ENCODE measurements at regions not wholly inside any gene's neighbourhood (a gene's known extent, or its start where the extent isn't known, plus 50 kb on each side); places are given as distances from the start of the nearest gene placed in this dataset.

DNA sequence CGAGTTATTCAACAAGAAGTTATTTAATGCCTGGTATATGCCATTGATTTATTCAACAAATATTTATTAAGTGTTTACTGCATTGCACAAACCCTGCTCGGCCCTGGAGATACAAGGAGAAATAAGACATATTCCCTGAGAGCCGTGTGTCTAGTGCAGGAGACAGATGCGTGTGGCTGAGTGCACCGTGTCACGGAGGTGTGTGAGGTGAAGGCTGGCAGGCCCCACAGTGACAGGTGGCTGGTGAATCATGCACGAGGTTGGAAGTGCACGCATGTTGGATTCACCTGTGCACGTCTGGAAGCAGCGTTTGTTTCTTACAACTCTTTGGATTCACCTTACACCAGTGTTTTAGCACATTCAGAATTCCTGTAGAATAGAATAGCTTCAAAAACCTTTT lies 136.6 kb upstream of the SHH start:
- TF ChIP-seq, protein P1, sequence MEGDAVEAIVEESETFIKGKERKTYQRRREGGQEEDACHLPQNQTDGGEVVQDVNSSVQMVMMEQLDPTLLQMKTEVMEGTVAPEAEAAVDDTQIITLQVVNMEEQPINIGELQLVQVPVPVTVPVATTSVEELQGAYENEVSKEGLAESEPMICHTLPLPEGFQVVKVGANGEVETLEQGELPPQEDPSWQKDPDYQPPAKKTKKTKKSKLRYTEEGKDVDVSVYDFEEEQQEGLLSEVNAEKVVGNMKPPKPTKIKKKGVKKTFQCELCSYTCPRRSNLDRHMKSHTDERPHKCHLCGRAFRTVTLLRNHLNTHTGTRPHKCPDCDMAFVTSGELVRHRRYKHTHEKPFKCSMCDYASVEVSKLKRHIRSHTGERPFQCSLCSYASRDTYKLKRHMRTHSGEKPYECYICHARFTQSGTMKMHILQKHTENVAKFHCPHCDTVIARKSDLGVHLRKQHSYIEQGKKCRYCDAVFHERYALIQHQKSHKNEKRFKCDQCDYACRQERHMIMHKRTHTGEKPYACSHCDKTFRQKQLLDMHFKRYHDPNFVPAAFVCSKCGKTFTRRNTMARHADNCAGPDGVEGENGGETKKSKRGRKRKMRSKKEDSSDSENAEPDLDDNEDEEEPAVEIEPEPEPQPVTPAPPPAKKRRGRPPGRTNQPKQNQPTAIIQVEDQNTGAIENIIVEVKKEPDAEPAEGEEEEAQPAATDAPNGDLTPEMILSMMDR (IDR thresholded peaks at IDR 0.05; ENCODE audit: borderline replicate concordance, control extremely low read depth, extremely low read depth, insufficient read depth, missing control alignments) = no peak
- in situ Hi-C loops (cut with MboI; ENCODE audit: low sequenced_read_pairs, unreplicated experiment) = no loop called here
- DNase-seq (ENCODE audit: low spot score) = no peak

DNA sequence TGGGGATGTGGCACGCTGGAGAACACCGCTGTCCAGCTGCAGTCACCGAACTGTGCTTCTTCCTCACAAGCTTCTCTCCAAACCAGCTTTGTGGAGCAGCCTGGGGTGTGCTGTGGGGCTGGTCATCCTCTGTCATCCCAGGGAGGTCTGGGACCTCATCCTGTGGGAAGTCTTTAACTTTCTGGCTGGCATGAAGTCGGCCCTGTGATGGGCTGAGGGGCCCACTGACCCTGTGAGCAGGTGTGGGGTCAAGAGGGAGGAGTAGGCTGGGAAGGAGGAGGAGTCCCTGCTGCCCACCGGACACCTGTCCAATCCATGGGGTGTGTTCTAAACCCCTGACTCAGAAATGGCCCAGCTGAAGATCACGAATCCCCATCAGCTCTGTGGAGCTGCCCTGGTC lies 136.2 kb upstream of the SHH start:
- in situ Hi-C loops (cut with MboI; ENCODE audit: low sequenced_read_pairs, unreplicated experiment) = no loop called here

DNA sequence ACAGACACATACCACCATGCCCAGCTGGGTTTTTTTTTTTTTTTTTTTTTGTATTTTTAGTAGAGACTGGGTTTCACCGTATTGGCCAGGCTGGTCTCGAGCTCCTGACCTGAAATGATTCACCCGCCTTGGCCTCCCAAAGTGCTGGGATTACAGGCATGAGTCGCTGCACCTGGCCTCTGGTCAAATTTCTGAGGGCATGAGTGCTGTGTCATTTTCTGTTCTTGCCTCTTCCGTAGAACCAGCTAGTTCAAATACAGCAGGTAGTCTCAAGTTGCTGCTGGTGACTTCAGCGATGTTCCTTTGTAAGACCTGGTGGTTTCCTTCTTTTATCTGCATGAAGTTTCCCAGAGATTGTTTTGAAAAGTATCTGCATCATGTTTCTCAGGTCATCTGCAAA lies 134.8 kb upstream of the SHH start:
- TF ChIP-seq, protein P1 (IDR thresholded peaks at IDR 0.05; ENCODE audit: borderline replicate concordance, control extremely low read depth, extremely low read depth, insufficient read depth, missing control alignments) = no peak
- DNase-seq (ENCODE audit: low spot score) = no peak
- in situ Hi-C loops (cut with MboI; ENCODE audit: low sequenced_read_pairs, unreplicated experiment) = no loop called here

More for the DNA sequence above, 136.2 kb upstream of the SHH start:
- TF ChIP-seq, protein P1 (IDR thresholded peaks at IDR 0.05; ENCODE audit: borderline replicate concordance, control extremely low read depth, extremely low read depth, insufficient read depth, missing control alignments) = no peak
- DNase-seq (ENCODE audit: low spot score) = no peak

DNA sequence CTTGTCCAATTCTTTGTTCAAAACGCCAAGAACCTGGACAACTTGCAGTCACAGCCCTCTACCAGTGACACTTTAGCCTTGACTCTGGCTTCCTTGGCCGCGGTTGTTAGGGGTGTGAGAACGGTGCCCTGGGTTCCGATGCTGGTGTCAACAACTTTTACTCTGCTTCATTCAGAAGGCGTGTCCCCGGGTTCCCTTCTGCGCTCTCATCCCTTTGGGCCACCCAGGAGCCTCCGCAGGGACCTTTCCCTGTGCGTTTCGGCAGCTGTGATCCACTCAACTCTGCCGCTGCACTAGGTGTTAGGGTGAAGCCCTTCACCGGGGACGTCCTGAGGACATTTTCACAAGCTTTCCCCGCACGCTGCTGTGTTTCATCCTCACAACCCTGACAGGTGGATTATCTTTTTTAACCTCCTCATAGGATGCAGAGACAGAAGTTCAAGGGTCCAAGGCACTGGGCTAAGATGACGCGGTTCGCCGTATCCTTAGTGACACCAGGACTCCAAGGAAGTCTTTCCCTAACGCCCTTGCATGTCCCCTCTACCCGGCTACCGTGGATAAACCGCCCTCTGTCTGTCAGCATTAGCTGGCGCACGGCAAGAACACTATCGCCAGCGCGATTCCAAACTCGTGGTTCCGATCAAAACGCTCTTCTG lies 133.5 kb upstream of the SHH start:
- TF ChIP-seq, protein P1 (IDR thresholded peaks at IDR 0.05; ENCODE audit: borderline replicate concordance, control extremely low read depth, extremely low read depth, insufficient read depth, missing control alignments) = no peak
- in situ Hi-C loops (cut with MboI; ENCODE audit: low sequenced_read_pairs, unreplicated experiment) = no loop called here
- no peak for DNase-seq (ENCODE audit: low spot score)

DNA sequence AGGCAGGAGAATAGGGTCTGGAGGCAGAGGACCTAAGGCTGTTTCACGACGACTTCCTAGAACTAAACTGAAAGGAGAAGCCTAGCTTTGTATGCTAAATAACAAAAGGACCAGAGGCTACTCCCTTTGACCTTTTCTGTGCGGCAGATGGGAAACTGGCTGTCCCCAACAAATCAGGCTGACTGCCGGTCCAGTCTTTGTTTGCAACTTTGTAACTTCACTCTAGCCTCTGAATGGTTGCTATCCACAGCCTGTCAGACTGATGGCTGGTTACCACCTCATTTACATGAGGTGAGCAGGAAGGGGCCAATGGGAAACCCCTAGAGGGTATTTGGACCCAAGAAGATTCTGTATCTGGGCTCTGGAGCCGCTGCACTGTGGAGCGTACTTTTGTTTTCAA lies 132.6 kb upstream of the SHH start:
- TF ChIP-seq, protein P1 (IDR thresholded peaks at IDR 0.05; ENCODE audit: borderline replicate concordance, control extremely low read depth, extremely low read depth, insufficient read depth, missing control alignments) = no peak
- in situ Hi-C loops (cut with MboI; ENCODE audit: low sequenced_read_pairs, unreplicated experiment) = no loop called here
- DNase-seq (ENCODE audit: low spot score) = no peak

DNA sequence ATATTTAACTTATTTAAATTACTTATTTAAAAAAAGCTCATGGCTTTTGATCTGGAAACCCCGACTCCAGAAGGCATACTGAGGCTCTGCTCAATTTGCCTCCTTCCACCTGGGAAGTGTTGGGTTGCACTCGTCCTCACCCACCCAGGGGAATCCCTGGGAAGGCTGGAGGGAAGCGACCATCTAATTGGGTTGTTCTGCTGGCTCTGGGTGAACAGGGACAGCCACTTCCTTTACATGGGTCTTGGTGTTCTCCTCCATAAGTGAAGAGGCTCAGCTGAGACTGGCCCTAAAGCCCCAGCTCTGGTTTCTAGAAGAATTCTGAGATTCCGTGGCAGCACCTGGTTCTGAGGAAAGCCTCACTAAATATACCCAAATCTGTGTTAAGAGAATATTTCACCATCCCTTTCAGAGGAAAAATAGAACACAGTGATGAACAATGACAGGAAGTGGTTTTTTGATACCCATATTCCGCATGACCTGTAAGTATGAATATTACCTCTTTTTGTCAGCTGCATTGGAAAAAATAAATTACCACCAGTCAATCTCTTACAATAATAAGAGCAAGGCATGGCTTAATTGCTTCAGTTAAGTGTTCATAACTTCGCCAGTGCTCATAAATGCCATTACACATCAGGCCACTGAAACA lies 131.1 kb upstream of the SHH start:
- in situ Hi-C loops (cut with MboI; ENCODE audit: low sequenced_read_pairs, unreplicated experiment) = no loop called here
- no peak for DNase-seq (ENCODE audit: low spot score)
- TF ChIP-seq, protein P1 (IDR thresholded peaks at IDR 0.05; ENCODE audit: borderline replicate concordance, control extremely low read depth, extremely low read depth, insufficient read depth, missing control alignments) = no peak
